HTR-8/SVneo (cell line): ENCODE measurements at regions not wholly inside any gene's neighbourhood (a gene's known extent, or its start where the extent isn't known, plus 50 kb on each side); places are given as distances from the start of the nearest gene placed in this dataset.
"Not testable (repeated sequence)": the region's sequence is repeated elsewhere in the genome, so short reads cannot be mapped to it uniquely, and the experiment has no call there.

ENCODE experiments used
- DNase-seq: peaks from one replicate; pipeline ENCODE4 v3.0.0; 2011; ENCODE audit warnings: low spot score, mixed read lengths; ENCODE audit not compliant: insufficient read length
- FAIRE-seq: peaks from 2 replicates; lab custom pipeline; 2011; peaks lifted over from hg19 to GRCh38; lab: Jason Lieb, UNC

GRCh38 chr10:11668847-11669610 lies 57.6 kb upstream of the USP6NL start:
- no peak for FAIRE-seq
- no peak for DNase-seq

GRCh38 chr10:11667756-11668155 lies 56.3 kb upstream of the USP6NL start:
- FAIRE-seq: no peak
- no peak for DNase-seq

- DNase-seq (no peak), FAIRE-seq (no peak)
These were observed 52.5 kb upstream of the USP6NL start for GRCh38 chr10:11663763-11664555.

GRCh38 chr10:11663126-11663515 lies 51.7 kb upstream of the USP6NL start:
- FAIRE-seq, DNase-seq: not testable (repeated sequence)

GRCh38 chr10:11661441-11661840 lies 50.0 kb upstream of the USP6NL start:
- FAIRE-seq (no peak), DNase-seq (no peak)
